Mesothelial cell of epicardium (in vitro differentiated cells): ENCODE measurements at regions not wholly inside any gene's neighbourhood (a gene's known extent, or its start where the extent isn't known, plus 50 kb on each side); places are given as distances from the start of the nearest gene placed in this dataset.

Experiments used
- DNase-seq, 2 experiments: peaks; one replicate each; pipeline ENCODE4 v3.0.0; 2021; ENCODE audit warnings: low spot score in 2 of 2; ENCODE audit not compliant: unreplicated experiment in 2 of 2
- H3K27ac Mint-ChIP-seq: 2 replicates; pipeline ENCODE4 v1.8.0; 2021; ENCODE audit warnings: mixed read lengths
- H3K27me3 Mint-ChIP-seq: 2 replicates; pipeline ENCODE4 v1.8.0; 2021; ENCODE audit warnings: low read depth, mixed read lengths
- H3K36me3 Mint-ChIP-seq: 2 replicates; pipeline ENCODE4 v1.8.0; 2021; ENCODE audit warnings: mixed read lengths
- H3K4me1 Mint-ChIP-seq: 2 replicates; pipeline ENCODE4 v1.8.0; 2021; ENCODE audit warnings: mixed read lengths
- H3K4me3 Mint-ChIP-seq: 2 replicates; pipeline ENCODE4 v1.8.0; 2021; ENCODE audit warnings: mild to moderate bottlenecking, moderate library complexity, mixed read lengths
- H3K9me3 Mint-ChIP-seq: 2 replicates; pipeline ENCODE4 v1.8.0; 2021; ENCODE audit warnings: mixed read lengths
- TF ChIP-seq, protein P1 (sequence below): fragments of 200-600 bp; sonication (generic); IDR thresholded peaks from one replicate; pipeline ENCODE4 v1.5.0; 2021; ENCODE audit warnings: antibody characterized with exemption; ENCODE audit not compliant: unreplicated experiment

DNA sequence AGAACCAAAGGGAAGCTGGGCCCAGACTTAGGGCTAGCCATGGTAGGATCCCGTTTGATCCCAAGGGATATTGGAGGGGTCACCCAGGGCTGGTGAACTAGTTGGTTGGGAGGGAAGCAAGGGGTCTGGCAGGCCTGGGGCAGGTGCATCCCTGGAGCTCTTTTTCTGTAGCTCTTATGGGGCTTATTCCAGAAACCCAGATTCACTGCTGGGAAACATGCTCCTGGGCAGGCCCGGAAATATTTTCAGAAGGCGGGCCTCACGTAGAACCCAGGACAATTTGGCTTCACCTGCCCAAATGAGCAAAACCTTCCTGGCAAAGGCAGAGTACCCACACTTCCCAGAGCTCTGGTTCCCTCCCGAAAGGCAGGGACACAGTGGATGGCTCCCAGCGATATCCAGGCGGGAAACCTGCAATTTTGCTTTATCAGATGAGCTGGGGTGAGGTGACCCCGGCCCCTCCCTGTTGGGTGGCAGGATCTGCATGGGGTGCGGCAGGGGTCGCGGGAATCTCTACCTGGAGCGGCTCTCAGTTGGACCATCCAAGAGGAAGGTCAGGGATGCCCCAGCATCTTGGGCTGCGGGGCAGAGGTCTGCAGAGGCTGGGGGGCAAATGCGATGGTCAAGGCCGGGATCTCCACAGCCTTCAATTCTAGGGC is 533.9 kb downstream of the TCERG1L start:
- DNase-seq, result peak in 1 of 2 experiments; percentile 3
- no peaks in the 10 kb centered on the region for H3K9me3 Mint-ChIP-seq
- H3K27me3 Mint-ChIP-seq, result peaks cover 5% of the 10 kb centered on the region
- H3K4me3 Mint-ChIP-seq, result no peak overlapping the region
- no peak overlapping the region for H3K27ac Mint-ChIP-seq
- TF ChIP-seq, protein P1, sequence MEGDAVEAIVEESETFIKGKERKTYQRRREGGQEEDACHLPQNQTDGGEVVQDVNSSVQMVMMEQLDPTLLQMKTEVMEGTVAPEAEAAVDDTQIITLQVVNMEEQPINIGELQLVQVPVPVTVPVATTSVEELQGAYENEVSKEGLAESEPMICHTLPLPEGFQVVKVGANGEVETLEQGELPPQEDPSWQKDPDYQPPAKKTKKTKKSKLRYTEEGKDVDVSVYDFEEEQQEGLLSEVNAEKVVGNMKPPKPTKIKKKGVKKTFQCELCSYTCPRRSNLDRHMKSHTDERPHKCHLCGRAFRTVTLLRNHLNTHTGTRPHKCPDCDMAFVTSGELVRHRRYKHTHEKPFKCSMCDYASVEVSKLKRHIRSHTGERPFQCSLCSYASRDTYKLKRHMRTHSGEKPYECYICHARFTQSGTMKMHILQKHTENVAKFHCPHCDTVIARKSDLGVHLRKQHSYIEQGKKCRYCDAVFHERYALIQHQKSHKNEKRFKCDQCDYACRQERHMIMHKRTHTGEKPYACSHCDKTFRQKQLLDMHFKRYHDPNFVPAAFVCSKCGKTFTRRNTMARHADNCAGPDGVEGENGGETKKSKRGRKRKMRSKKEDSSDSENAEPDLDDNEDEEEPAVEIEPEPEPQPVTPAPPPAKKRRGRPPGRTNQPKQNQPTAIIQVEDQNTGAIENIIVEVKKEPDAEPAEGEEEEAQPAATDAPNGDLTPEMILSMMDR, result no peak
- no peaks in the 10 kb centered on the region for H3K36me3 Mint-ChIP-seq
- H3K4me1 Mint-ChIP-seq, result peaks cover 15% of the 10 kb centered on the region

DNA sequence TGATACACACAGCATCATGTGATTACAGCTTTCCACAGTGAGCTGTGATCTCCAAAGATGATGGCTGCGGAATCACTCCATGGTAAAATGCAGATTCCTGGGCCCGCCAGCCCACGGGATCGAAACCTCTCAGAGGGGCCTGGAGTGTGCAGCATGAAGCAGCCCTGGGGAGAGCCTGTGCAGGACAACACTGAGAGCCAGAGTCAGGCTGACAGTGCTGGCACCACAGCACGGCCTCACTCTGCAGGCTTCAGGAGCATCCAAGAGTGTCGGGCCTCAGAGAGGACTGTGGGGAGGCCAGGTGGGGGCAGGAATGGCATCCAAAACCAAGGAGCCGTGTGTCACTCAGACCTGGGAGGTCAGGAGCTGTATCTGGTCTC is 533.4 kb downstream of the TCERG1L start:
- Mint-ChIP-seq H3K36me3 (no peaks in the 10 kb centered on the region), H3K4me1 (peaks cover 15% of the 10 kb centered on the region), H3K27me3 (peaks cover 5% of the 10 kb centered on the region), H3K4me3 (no peak overlapping the region), H3K27ac (no peak overlapping the region), H3K9me3 (no peaks in the 10 kb centered on the region)
- peak in 1 of 2 experiments; percentile 6 for DNase-seq
- TF ChIP-seq, protein P1, result no peak

DNA sequence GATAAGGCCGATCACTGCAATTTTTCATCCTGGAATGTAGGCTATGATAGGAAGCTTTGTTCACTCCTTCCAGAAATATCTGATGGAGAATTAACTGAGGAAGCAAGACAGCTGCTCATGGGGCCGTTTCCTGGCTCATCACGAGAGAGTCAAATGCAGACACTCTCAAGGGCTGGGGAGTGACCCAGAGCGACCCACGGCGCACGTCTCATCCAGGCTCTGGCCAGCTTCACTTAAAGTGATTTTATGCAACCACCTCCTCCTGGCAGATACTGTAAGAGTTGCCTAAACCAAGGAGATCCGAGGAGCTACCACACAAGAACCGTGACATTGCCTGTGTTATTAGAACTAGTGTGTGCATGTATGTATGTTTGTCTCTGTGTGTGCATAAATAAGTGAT is 530.8 kb downstream of the TCERG1L start:
- no peaks in the 10 kb centered on the region for H3K36me3 Mint-ChIP-seq
- H3K27ac Mint-ChIP-seq, result no peak overlapping the region
- peaks cover 15% of the 10 kb centered on the region for H3K4me1 Mint-ChIP-seq
- no peak for DNase-seq
- peaks cover 2% of the 10 kb centered on the region for H3K27me3 Mint-ChIP-seq
- TF ChIP-seq, protein P1, result no peak
- H3K9me3 Mint-ChIP-seq, result no peaks in the 10 kb centered on the region
- H3K4me3 Mint-ChIP-seq, result no peak overlapping the region

DNA sequence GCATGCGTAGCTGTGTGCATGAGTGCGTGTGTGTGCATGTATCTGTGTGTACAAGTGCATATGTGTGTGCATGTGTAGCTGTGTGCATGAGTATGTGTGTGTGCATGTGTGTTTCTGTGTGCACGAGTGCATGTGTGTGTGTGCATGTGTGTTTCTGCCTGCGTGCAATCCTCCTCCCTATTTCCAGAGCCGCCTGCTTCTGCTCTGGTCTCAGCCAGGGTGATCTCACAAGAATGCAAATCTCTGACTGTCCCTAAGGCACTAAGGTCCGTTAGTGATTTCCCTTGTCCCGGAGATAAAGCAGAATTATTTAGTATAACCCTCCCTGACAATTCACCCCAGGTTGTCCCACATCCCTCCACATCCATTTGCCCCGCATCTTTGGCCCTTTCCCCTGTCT is 530.3 kb downstream of the TCERG1L start:
- peaks cover 18% of the 10 kb centered on the region for H3K4me1 Mint-ChIP-seq
- no peaks in the 10 kb centered on the region for H3K9me3 Mint-ChIP-seq
- no peak for DNase-seq
- H3K4me3 Mint-ChIP-seq, result no peak overlapping the region
- TF ChIP-seq, protein P1, result no peak
- H3K27me3 Mint-ChIP-seq, result peaks cover 2% of the 10 kb centered on the region
- no peak overlapping the region for H3K27ac Mint-ChIP-seq
- no peaks in the 10 kb centered on the region for H3K36me3 Mint-ChIP-seq

DNA sequence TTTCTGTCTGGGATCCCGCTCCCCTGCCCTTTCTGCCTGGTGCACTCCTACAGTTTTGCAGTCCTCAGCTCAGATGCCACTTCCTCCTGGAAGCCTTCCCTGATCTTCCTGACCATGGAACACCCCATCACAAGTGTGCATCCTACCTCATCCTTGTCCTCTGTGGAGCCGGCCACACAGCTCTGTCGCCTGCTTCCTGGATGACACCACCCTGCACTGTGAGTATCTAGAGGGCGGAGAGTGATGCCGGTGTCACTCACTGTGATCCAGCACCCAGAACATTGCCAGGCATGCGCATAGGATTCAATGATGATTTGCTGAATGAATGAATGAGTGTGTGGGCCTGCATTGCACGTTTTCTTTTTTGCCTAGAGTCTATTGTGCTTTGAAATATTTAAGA is 529.9 kb downstream of the TCERG1L start:
- TF ChIP-seq, protein P1, result no peak

More for the DNA sequence above, 529.9 kb downstream of the TCERG1L start:
- peaks cover 2% of the 10 kb centered on the region for H3K27me3 Mint-ChIP-seq
- H3K4me1 Mint-ChIP-seq, result peaks cover 18% of the 10 kb centered on the region
- H3K36me3 Mint-ChIP-seq, result no peaks in the 10 kb centered on the region
- H3K9me3 Mint-ChIP-seq, result no peaks in the 10 kb centered on the region
- no peak overlapping the region for H3K4me3 Mint-ChIP-seq
- no peak for DNase-seq
- H3K27ac Mint-ChIP-seq, result no peak overlapping the region
